ENCODE measurements at regions not wholly inside any gene's neighbourhood (a gene's known extent, or its start where the extent isn't known, plus 50 kb on each side); places are given as distances from the start of the nearest gene placed in this dataset.

GRCh38 chr1:24987424-24987823 lies 57.3 kb upstream of the RUNX3 start:
- no peak for DNase-seq (ENCODE audit: low read depth in 3 of 3)

- no peak for DNase-seq (ENCODE audit: low read depth in 3 of 3)
These were observed 56.4 kb upstream of the RUNX3 start for GRCh38 chr1:24986372-24986965.

- no peak for DNase-seq (ENCODE audit: low read depth in 3 of 3)
These were observed 55.7 kb upstream of the RUNX3 start for GRCh38 chr1:24985737-24986136.

GRCh38 chr1:24984800-24985522 lies 54.9 kb upstream of the RUNX3 start:
- DNase-seq (ENCODE audit: low read depth in 3 of 3): no peak

- DNase-seq (ENCODE audit: low read depth in 3 of 3): no peak
These were observed 54.2 kb upstream of the RUNX3 start for GRCh38 chr1:24984300-24984699.

GRCh38 chr1:24983006-24983680 lies 53.1 kb upstream of the RUNX3 start:
- no peak for DNase-seq (ENCODE audit: low read depth in 3 of 3)

- no peak for DNase-seq (ENCODE audit: low read depth in 3 of 3)
These were observed 51.5 kb upstream of the RUNX3 start for GRCh38 chr1:24981631-24982005.

GRCh38 chr1:24980836-24981630 lies 51.0 kb upstream of the RUNX3 start:
- DNase-seq (ENCODE audit: low read depth in 3 of 3): no peak
